Right atrium auricular region (tissue), 2 donors: ENCODE measurements at regions not wholly inside any gene's neighbourhood (a gene's known extent, or its start where the extent isn't known, plus 50 kb on each side); places are given as distances from the start of the nearest gene placed in this dataset.
"Not testable (repeated sequence)": the region's sequence is repeated elsewhere in the genome, so short reads cannot be mapped to it uniquely, and the experiment has no call there.

Experiments used
- DNase-seq: peaks from one replicate; pipeline ENCODE4 v3.0.0-alpha.2; 2019; ENCODE audit warnings: low spot score
- H3K27ac ChIP-seq, 2 donors: fragments of 200-600 bp; sonication (generic); 1 replicate in 1 of 2; 2 replicates in 1 of 2; pipeline ENCODE4 v1.5.1; 2016 to 2019
- H3K27me3 ChIP-seq, 2 donors: fragments of 200-600 bp; sonication (generic); one replicate each; pipeline versions ENCODE4 v1.5.1 to v1.6.0; 2017 to 2019
- H3K36me3 ChIP-seq: fragments of 200-600 bp; sonication (generic); one replicate; pipeline ENCODE4 v1.5.1; 2016
- H3K4me1 ChIP-seq, 2 donors: fragments of 200-600 bp; sonication (generic); one replicate each; pipeline versions ENCODE4 v1.5.1 to v1.6.0; 2017 to 2019
- H3K4me3 ChIP-seq, 2 donors: fragments of 200-600 bp; sonication (generic); 1 replicate in 1 of 2; 2 replicates in 1 of 2; pipeline ENCODE4 v1.5.1; 2017 to 2019; ENCODE audit warnings: mild to moderate bottlenecking in 1 of 2, moderate library complexity in 1 of 2
- H3K9me3 ChIP-seq, 2 donors: fragments of 200-600 bp; sonication (generic); one replicate each; pipeline ENCODE4 v1.5.1; 2019
- TF ChIP-seq, protein P1 (sequence below), 2 donors: fragments of 200-600 bp; sonication (generic); IDR thresholded peaks; one replicate each; pipeline ENCODE4 v1.5.1; 2019; ENCODE audit warnings: antibody characterized with exemption in 2 of 2

DNA sequence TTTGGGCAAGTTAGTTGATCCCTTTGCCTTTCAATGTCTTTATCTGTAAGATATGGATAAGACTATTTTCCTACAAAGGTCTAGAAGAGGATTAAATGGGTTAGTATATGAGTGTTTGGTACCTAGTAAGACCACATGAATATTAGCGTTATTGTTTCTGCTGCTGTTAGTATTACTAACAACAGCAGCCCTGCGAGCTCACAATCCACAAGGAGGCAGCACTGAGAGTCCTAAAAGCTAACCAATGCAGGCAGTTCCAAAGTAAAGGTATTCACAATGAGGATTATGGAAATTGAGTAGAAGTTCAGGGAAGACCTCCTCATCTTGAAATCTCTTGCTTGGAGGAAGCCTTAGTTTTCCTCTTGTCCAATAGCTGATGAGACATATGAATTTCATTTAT lies 248.9 kb downstream of the TDRD15 start:
- H3K4me3 ChIP-seq: no peak overlapping the region
- no peaks in the 10 kb centered on the region for H3K36me3 ChIP-seq
- H3K9me3 ChIP-seq: no peaks in the 10 kb centered on the region
- no peak overlapping the region for H3K27ac ChIP-seq
- no peaks in the 10 kb centered on the region for H3K27me3 ChIP-seq
- DNase-seq: no peak
- TF ChIP-seq, protein P1, sequence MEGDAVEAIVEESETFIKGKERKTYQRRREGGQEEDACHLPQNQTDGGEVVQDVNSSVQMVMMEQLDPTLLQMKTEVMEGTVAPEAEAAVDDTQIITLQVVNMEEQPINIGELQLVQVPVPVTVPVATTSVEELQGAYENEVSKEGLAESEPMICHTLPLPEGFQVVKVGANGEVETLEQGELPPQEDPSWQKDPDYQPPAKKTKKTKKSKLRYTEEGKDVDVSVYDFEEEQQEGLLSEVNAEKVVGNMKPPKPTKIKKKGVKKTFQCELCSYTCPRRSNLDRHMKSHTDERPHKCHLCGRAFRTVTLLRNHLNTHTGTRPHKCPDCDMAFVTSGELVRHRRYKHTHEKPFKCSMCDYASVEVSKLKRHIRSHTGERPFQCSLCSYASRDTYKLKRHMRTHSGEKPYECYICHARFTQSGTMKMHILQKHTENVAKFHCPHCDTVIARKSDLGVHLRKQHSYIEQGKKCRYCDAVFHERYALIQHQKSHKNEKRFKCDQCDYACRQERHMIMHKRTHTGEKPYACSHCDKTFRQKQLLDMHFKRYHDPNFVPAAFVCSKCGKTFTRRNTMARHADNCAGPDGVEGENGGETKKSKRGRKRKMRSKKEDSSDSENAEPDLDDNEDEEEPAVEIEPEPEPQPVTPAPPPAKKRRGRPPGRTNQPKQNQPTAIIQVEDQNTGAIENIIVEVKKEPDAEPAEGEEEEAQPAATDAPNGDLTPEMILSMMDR (IDR thresholded peaks at IDR 0.05): peak in 1 of 2 donors; percentile 39
- no peaks in the 10 kb centered on the region for H3K4me1 ChIP-seq

DNA sequence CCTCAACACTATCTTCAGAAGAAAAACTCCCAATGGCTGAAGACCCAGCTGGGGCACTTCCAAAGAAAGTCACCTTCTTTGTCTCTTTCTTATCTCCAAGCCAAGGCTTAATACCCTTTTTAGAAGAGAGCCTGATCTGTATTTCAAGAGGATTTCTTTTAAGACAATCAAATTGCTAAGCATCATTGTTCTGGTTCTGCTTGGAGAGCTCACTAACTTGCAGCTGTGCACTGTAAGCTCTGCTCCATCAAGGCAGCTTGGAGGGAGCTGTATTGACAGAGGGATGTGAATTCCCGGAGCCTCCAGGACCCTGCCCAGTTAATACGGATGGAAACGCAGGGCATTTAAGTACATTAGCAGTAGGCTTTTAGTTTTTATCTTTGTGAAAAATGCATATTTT lies 253.1 kb downstream of the TDRD15 start:
- H3K27ac ChIP-seq: no peak overlapping the region
- TF ChIP-seq, protein P1 (IDR thresholded peaks at IDR 0.05): no peak
- no peak for DNase-seq
- no peaks in the 10 kb centered on the region for H3K36me3 ChIP-seq
- H3K4me3 ChIP-seq: no peak overlapping the region
- no peaks in the 10 kb centered on the region for H3K4me1 ChIP-seq
- H3K9me3 ChIP-seq: no peaks in the 10 kb centered on the region
- H3K27me3 ChIP-seq: no peaks in the 10 kb centered on the region

DNA sequence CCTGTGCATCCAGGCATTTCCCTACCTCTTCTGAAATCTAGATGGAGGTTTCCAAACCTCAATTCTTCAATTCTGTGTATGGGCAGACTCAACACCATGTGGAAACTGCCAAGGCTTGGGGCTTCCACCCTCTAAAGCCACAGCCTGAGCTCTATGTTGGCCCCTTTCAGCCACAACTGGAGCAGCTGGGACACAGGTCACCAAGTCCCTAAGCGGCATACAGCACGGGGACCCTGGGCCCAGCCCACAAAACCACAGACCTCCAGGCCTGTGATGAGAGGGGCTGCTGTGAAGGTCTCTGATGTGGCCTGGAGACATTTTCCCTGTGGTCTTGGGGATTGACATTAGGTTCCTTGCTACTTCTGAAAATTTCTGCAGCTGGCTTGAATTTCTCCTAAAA lies 255.4 kb downstream of the TDRD15 start:
- TF ChIP-seq, protein P1 (IDR thresholded peaks at IDR 0.05): no peak
- Histone ChIP-seq H3K9me3 (no peaks in the 10 kb centered on the region), H3K4me1 (no peaks in the 10 kb centered on the region), H3K27ac (no peak overlapping the region), H3K4me3 (no peak overlapping the region), H3K27me3 (no peaks in the 10 kb centered on the region), H3K36me3 (no peaks in the 10 kb centered on the region)
- no peak for DNase-seq

DNA sequence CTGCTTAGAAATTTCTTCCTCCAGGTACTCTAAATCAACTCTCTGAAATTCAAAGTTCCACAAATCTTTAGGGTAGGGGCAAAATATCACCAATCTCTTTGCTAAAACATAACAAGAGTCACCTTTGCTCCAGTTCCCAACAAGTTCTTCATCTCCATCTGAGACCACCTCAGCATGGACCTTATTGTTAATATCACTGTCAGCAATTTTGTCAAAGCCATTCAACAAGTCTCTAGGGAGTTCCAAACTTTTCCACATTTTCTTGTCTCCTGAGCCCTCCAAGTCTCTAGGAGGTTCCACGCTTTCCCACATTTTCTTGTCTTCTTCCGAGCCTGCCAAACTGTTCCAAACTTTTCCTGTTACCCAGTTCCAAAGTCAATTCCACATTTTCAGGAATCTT lies 255.9 kb downstream of the TDRD15 start:
- H3K9me3 ChIP-seq, H3K4me3 ChIP-seq, H3K36me3 ChIP-seq, DNase-seq, H3K27ac ChIP-seq, H3K4me1 ChIP-seq, H3K27me3 ChIP-seq: not testable (repeated sequence)

DNA sequence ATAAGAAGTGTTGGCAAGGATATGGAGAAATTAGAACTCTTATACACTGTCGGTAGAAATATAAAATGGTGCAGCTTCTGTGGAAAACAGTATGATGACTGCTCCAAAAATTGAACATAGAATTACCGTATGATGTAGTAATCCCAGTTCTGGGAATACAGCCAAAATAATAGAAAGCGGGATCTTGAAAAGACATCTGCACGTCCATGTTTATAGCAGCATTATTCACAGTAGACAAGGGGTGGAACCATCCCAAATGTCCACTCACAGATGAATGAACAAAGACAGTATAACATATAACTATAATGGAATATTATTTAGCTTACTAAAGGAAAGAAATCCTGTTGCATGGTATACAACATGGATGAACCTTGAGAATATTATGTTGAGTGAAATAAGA lies 257.7 kb downstream of the TDRD15 start:
- Histone ChIP-seq H3K27me3 (no peaks in the 10 kb centered on the region), H3K27ac (no peak overlapping the region), H3K36me3 (no peaks in the 10 kb centered on the region), H3K4me1 (no peaks in the 10 kb centered on the region), H3K9me3 (no peaks in the 10 kb centered on the region), H3K4me3 (no peak overlapping the region)
- TF ChIP-seq, protein P1 (IDR thresholded peaks at IDR 0.05): no peak
- DNase-seq: no peak

DNA sequence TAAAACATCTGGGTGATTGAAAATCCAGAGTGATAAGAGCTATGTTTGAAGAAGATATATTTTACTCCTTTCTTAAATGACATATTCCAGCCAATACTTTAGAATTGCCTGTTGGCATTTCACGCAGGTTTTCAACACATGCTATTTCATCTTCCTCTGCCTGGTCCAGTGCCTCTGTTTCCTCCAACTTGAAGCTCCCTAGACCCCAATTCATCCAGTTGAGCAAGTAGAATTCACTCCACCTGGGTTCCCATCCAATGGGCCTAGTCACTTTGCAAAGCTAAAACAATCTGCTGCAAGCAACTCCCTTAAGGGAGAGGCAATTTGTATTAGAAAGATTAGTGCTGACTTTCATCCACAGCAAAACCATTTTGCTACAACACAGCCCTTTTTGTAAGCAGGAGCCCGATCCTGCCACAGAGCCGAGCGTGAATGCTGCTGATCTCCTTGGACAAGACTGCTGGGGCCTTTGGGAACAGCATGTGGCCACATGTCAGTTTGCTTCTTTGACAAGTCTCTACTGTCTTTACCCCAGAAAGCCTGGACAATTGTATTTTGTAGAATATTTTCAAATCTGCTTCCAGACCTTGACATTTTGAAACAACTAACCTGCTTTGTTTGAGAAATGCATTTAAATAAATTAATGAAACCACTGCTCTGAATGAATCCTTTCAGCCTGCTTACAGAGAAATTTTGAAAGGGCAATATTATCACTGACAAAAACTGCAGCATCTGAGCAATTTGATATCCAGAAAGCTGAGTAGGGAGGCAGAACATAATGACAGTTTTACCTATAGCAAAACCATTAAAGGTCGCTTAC lies 259.1 kb downstream of the TDRD15 start:
- DNase-seq: no peak
- Histone ChIP-seq H3K27me3 (no peaks in the 10 kb centered on the region), H3K4me3 (no peak overlapping the region), H3K9me3 (no peaks in the 10 kb centered on the region), H3K36me3 (no peaks in the 10 kb centered on the region), H3K27ac (no peak overlapping the region), H3K4me1 (no peaks in the 10 kb centered on the region)
- TF ChIP-seq, protein P1 (IDR thresholded peaks at IDR 0.05): no peak
